Mesodermal cell (in vitro differentiated cells): ENCODE measurements at regions not wholly inside any gene's neighbourhood (a gene's known extent, or its start where the extent isn't known, plus 50 kb on each side); places are given as distances from the start of the nearest gene placed in this dataset.

Source experiments
- H3K27ac ChIP-seq: 2 replicates; pipeline ENCODE4 v1.7.0; 2013; ENCODE audit warnings: mild to moderate bottlenecking, low read depth, low read length, moderate library complexity; ENCODE audit not compliant: severe bottlenecking
- H3K36me3 ChIP-seq: 2 replicates; pipeline ENCODE4 v1.7.1; 2013; ENCODE audit warnings: mild to moderate bottlenecking, low read length, moderate library complexity; ENCODE audit not compliant: control insufficient read depth, insufficient read depth
- H3K4me1 ChIP-seq: one replicate; pipeline ENCODE4 v1.7.1; 2013; ENCODE audit warnings: mild to moderate bottlenecking, low read length; ENCODE audit not compliant: insufficient read depth, control insufficient read depth, poor library complexity, severe bottlenecking
- H3K4me3 ChIP-seq: 2 replicates; pipeline ENCODE4 v1.7.0; 2013; ENCODE audit warnings: low read length, control low read depth, mild to moderate bottlenecking; ENCODE audit not compliant: insufficient read depth, poor library complexity, severe bottlenecking; ENCODE audit errors: extremely low read depth
- H3K9me3 ChIP-seq: 2 replicates; pipeline ENCODE4 v1.7.1; 2013; ENCODE audit warnings: mild to moderate bottlenecking, low read length, moderate library complexity; ENCODE audit not compliant: control insufficient read depth
- WGBS, 2 experiments: methylation state at CpG; one replicate each; pipeline ENCODE4 v1.1.5; 2013; ENCODE audit warnings: missing lambda C conversion rate in 2 of 2; ENCODE audit not compliant: insufficient coverage in 2 of 2; 5-methylcytosine and 5-hydroxymethylcytosine counted together

- Histone ChIP-seq H3K27ac (no peak overlapping the region), H3K36me3 (no peaks in the 10 kb centered on the region), H3K4me3 (no peak overlapping the region), H3K4me1 (peaks cover 14% of the 10 kb centered on the region), H3K9me3 (no peaks in the 10 kb centered on the region)
- WGBS, 2 experiments: 90% methylated on average over 2 of the region's 3 CpGs; no CpG with 5 or more reads in 1 of the 2 experiments
Measured at GRCh38 chr5:96053063-96053735, 91.5 kb upstream of the ELL2 start.

- Histone ChIP-seq H3K27ac (no peak overlapping the region), H3K4me1 (peaks cover 14% of the 10 kb centered on the region), H3K4me3 (no peak overlapping the region), H3K36me3 (no peaks in the 10 kb centered on the region), H3K9me3 (no peaks in the 10 kb centered on the region)
- 88% methylated on average over 1 of the region's 1 CpG; no CpG with 5 or more reads in 1 of the 2 experiments for WGBS, 2 experiments
Measured at GRCh38 chr5:96052374-96052773, 90.7 kb upstream of the ELL2 start.

- 57 to 100% methylated on average over 1 to 2 of the region's 4 CpGs for WGBS, 2 experiments
- H3K27ac ChIP-seq: no peak overlapping the region
- no peak overlapping the region for H3K4me3 ChIP-seq
- no peaks in the 10 kb centered on the region for H3K9me3 ChIP-seq
- peaks cover 14% of the 10 kb centered on the region for H3K4me1 ChIP-seq
- no peaks in the 10 kb centered on the region for H3K36me3 ChIP-seq
Measured at GRCh38 chr5:96051401-96051830, 89.8 kb upstream of the ELL2 start.

- no peak overlapping the region for H3K4me3 ChIP-seq
- H3K4me1 ChIP-seq: peaks cover 14% of the 10 kb centered on the region
- no peaks in the 10 kb centered on the region for H3K9me3 ChIP-seq
- no peak overlapping the region for H3K27ac ChIP-seq
- WGBS, 2 experiments: 87 to 95% methylated on average over 2 of the region's 7 CpGs
- no peaks in the 10 kb centered on the region for H3K36me3 ChIP-seq
Measured at GRCh38 chr5:96050273-96050880, 88.7 kb upstream of the ELL2 start.

GRCh38 chr5:96049398-96050272, 88.0 kb upstream of the ELL2 start:
- H3K27ac ChIP-seq: no peak overlapping the region
- H3K36me3 ChIP-seq: no peaks in the 10 kb centered on the region
- peaks cover 14% of the 10 kb centered on the region for H3K4me1 ChIP-seq
- H3K4me3 ChIP-seq: no peak overlapping the region
- H3K9me3 ChIP-seq: no peaks in the 10 kb centered on the region
- WGBS, 2 experiments: 89% methylated on average over 3 of the region's 3 CpGs

GRCh38 chr5:96048763-96049162, 87.1 kb upstream of the ELL2 start:
- H3K9me3 ChIP-seq: no peaks in the 10 kb centered on the region
- no peaks in the 10 kb centered on the region for H3K36me3 ChIP-seq
- 34 to 41% methylated on average over 3 to 4 of the region's 6 CpGs for WGBS, 2 experiments
- no peak overlapping the region for H3K4me3 ChIP-seq
- H3K4me1 ChIP-seq: peaks cover 14% of the 10 kb centered on the region
- no peak overlapping the region for H3K27ac ChIP-seq

GRCh38 chr5:96045888-96046287, 84.2 kb upstream of the ELL2 start:
- Histone ChIP-seq H3K36me3 (no peaks in the 10 kb centered on the region), H3K4me3 (no peak overlapping the region), H3K4me1 (peaks cover 14% of the 10 kb centered on the region), H3K9me3 (no peaks in the 10 kb centered on the region), H3K27ac (no peak overlapping the region)
- WGBS, 2 experiments: 69 to 71% methylated on average over 1 to 2 of the region's 5 CpGs

- H3K4me3 ChIP-seq: no peak overlapping the region
Measured at GRCh38 chr5:96043446-96043845, 81.8 kb upstream of the ELL2 start.

GRCh38 chr5:96037128-96037527, 75.5 kb upstream of the ELL2 start:
- H3K4me3 ChIP-seq: no peak overlapping the region
- H3K27ac ChIP-seq: no peak overlapping the region
- no peaks in the 10 kb centered on the region for H3K9me3 ChIP-seq
- WGBS, 2 experiments: 100% methylated on average over 2 of the region's 2 CpGs; no CpG with 5 or more reads in 1 of the 2 experiments
- H3K4me1 ChIP-seq: no peaks in the 10 kb centered on the region
- H3K36me3 ChIP-seq: no peaks in the 10 kb centered on the region

More at GRCh38 chr5:96043446-96043845, 81.8 kb upstream of the ELL2 start:
- Histone ChIP-seq H3K4me1 (peaks cover 1% of the 10 kb centered on the region), H3K36me3 (no peaks in the 10 kb centered on the region), H3K27ac (no peak overlapping the region), H3K9me3 (no peaks in the 10 kb centered on the region)

GRCh38 chr5:96036301-96036700, 74.7 kb upstream of the ELL2 start:
- H3K27ac ChIP-seq: no peak overlapping the region
- no CpG with 5 or more reads among the region's 1 CpG for WGBS, 2 experiments

More at GRCh38 chr5:96036301-96036700, 74.7 kb upstream of the ELL2 start:
- Histone ChIP-seq H3K4me3 (no peak overlapping the region), H3K4me1 (no peaks in the 10 kb centered on the region), H3K9me3 (no peaks in the 10 kb centered on the region), H3K36me3 (no peaks in the 10 kb centered on the region)
